T-helper 22 cell (primary cell): ENCODE measurements at regions not wholly inside any gene's neighbourhood (a gene's known extent, or its start where the extent isn't known, plus 50 kb on each side); places are given as distances from the start of the nearest gene placed in this dataset.

Experiments used
- DNase-seq: peaks from one replicate; pipeline ENCODE4 v3.0.0-alpha.2; 2020; ENCODE audit warnings: low read depth

DNA sequence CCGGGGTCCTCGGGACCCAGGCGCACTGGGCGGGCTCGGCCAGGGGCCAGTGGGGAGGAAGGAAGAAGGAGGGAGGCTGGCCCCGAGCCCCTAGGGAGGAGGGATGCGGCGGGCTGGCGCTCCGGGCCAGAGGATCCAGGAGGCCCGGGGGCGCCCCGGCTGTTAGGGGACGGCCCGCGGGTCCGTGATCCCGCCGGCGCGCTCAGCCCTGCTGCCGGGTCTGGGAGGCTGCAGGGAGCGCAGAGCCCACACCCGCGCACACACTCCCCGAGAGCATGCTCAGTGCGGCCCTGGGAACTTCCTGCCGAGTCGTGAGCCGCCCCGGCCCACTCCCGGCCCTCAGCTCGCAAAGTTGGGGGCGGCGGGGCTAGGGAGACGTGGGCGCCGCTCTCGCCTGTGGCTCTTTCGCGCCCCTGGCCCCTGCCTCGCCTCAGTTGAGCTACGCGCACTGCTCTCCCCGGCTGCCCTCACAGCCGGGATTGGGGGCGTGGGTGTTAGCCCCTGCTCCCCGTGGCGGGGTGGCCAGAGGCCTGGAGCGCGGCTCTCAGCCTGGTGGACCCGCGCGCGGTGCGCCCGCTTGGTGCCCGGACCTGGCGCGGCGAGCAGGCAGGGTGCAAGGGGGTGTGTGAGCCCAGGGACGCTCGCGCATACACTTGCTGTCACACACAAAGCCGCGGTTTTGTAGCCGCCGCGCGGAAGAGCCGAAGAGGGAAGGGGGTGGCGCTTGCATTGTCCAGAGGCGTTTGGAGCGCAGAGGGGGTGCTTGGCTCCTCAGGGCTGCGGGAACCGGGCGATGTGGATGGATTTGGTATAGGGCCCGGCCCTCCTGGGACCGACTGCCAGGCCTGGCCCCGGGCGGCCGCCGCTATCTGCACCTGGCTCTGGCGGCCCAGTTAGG is 132.9 kb upstream of the MGAT5 start:
- peak; percentile 46 for DNase-seq

GRCh38 chr2:134122610-134123009 is 131.3 kb upstream of the MGAT5 start:
- DNase-seq, result no peak

- DNase-seq, result no peak
Measured at GRCh38 chr2:134123332-134123731, 130.5 kb upstream of the MGAT5 start.

DNA sequence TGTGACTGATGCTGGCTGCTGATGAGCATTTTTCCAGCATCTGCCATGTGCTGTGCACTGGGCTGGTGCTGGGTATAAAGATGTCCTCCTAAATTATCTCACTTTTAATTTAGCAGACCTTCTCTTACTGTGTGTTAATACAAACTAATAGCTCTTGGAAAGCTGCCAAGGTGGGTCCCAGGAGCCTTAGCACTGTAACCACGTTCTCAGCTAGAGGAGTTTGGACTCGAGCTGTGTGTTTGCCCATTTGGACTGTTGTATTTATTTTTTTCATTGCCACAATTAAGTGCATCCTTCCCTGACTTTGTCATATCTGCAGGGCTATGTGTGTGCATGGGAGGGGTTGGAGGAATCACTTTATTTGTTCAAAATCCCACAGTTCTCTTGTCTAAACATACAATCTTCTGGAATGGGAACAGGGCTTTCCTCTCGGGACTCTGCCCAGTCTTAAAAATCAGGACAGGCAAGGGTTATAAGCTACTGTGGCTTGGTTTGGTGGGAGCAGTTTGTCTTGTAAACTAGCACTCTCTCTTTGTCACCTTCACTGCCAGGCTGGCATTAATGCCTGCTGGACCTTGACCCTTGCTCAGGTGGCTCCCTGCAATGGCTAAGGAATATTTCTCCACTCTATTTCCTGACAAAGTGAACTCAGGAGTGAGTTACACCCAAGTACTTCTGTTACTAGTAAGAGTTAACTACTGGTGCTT is 129.7 kb upstream of the MGAT5 start:
- no peak for DNase-seq

GRCh38 chr2:134127496-134127895 is 126.4 kb upstream of the MGAT5 start:
- DNase-seq, result peak; percentile 17

GRCh38 chr2:134128746-134129145 is 125.1 kb upstream of the MGAT5 start:
- DNase-seq, result no peak

- no peak for DNase-seq
Measured at GRCh38 chr2:134129900-134130537, 123.9 kb upstream of the MGAT5 start.

GRCh38 chr2:134131681-134132489 is 122.0 kb upstream of the MGAT5 start:
- DNase-seq, result no peak

- no peak for DNase-seq
Measured at GRCh38 chr2:134132490-134132857, 121.4 kb upstream of the MGAT5 start.

GRCh38 chr2:134133622-134134312 is 120.1 kb upstream of the MGAT5 start:
- DNase-seq, result no peak

- no peak for DNase-seq
Measured at GRCh38 chr2:134134313-134134706, 119.6 kb upstream of the MGAT5 start.

GRCh38 chr2:134134827-134135226 is 119.0 kb upstream of the MGAT5 start:
- no peak for DNase-seq

DNA sequence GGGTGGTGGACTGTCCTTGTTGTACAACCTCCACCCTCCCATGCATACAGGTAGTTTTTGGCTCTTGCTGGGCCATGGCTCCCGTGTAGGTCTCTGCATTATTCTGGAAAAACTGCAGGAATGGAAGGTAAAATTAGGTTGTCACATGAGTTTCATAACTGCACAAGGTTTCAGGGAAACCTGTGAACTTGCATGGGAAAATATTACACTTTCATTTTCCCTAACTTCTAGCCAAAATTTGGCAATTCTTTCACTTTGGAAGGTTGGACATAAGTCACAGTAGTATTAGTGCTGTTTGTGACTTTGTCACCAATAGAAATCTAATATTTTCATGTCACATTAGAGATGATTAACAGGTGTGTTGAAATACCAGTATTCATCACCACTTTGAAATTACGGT is 118.1 kb upstream of the MGAT5 start:
- no peak for DNase-seq

- no peak for DNase-seq
Measured at GRCh38 chr2:134136731-134137130, 117.1 kb upstream of the MGAT5 start.

- DNase-seq, result no peak
Measured at GRCh38 chr2:134137182-134137611, 116.7 kb upstream of the MGAT5 start.

- DNase-seq, result no peak
Measured at GRCh38 chr2:134138115-134138514, 115.8 kb upstream of the MGAT5 start.

GRCh38 chr2:134139611-134140010 is 114.3 kb upstream of the MGAT5 start:
- DNase-seq, result no peak

DNA sequence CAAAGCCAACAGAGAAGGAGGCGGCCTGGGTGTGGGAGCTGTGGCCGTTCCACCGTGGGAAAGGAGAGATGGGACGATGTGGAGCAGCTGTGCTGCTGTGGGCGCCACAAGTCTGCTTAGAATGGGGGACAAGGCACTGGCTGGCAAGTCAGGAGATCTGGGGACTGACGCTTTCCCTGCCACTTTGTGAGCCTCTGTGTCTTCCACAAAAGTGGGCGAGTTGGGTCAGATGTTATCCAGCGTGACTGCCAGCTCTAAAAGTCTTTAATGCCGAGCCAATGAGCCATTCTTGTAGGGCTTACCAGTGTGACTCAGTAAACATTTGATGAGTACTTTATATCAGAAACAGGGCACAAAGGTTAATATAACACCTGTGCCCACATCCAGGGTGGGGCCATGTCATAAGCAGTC is 113.6 kb upstream of the MGAT5 start:
- DNase-seq, result no peak

- DNase-seq, result no peak
Measured at GRCh38 chr2:134141598-134142340, 112.1 kb upstream of the MGAT5 start.

DNA sequence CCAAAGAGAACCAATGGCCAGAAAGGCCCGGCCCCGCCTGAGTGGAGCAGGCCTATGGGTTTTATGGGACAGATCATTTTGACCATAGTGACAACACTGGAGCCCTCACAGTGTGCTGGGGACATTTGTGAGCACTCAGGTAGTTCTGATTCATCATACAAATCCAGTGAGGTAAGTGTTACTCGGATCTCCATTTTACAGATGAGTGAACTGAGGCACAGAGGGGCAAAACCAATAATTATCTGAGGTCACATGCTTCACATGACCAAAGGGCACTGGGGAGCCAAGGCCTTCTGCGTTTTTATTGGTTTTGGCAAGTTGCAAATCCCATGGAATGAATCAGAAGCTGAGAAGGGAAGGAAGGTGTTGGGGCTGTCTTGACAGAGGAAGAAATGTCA is 111.5 kb upstream of the MGAT5 start:
- no peak for DNase-seq

- DNase-seq, result no peak
Measured at GRCh38 chr2:134142903-134143302, 111.0 kb upstream of the MGAT5 start.
